Neural progenitor cell (in vitro differentiated cells): ENCODE measurements at regions not wholly inside any gene's neighbourhood (a gene's known extent, or its start where the extent isn't known, plus 50 kb on each side); places are given as distances from the start of the nearest gene placed in this dataset.

Experiments used
- EZH2phosphoT487 ChIP-seq: fragments of 200-600 bp; sonication (generic); IDR thresholded peaks from 2 replicates; pipeline ENCODE4 v1.6.1; 2017; ENCODE audit warnings: antibody characterized with exemption
- TF ChIP-seq, protein P1 (sequence below): fragments of 200-600 bp; sonication (generic); IDR thresholded peaks from 2 replicates; pipeline ENCODE4 v1.5.1; 2017; ENCODE audit warnings: antibody characterized with exemption, mild to moderate bottlenecking

DNA sequence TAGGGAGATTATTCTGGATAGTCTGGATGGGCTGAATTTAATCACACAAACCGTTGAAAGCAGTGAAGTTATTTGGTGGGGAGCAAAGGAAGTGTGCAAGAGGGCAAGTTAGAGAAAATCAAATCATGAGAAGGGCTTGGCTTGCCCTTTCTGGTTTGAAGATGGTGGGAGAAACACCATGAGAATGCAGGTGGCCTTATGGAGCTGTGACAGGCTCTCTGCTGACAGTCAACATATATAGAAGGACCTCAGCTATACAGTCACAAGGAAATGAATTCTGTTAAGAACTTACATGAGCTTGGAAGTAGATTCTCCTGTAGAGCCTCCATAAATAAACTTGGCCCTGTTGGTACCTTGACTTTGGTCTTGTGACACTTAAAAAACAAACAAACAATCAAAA, 72.3 kb downstream of the GMNC start:
- TF ChIP-seq, protein P1, sequence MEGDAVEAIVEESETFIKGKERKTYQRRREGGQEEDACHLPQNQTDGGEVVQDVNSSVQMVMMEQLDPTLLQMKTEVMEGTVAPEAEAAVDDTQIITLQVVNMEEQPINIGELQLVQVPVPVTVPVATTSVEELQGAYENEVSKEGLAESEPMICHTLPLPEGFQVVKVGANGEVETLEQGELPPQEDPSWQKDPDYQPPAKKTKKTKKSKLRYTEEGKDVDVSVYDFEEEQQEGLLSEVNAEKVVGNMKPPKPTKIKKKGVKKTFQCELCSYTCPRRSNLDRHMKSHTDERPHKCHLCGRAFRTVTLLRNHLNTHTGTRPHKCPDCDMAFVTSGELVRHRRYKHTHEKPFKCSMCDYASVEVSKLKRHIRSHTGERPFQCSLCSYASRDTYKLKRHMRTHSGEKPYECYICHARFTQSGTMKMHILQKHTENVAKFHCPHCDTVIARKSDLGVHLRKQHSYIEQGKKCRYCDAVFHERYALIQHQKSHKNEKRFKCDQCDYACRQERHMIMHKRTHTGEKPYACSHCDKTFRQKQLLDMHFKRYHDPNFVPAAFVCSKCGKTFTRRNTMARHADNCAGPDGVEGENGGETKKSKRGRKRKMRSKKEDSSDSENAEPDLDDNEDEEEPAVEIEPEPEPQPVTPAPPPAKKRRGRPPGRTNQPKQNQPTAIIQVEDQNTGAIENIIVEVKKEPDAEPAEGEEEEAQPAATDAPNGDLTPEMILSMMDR = no peak
- TF ChIP-seq EZH2phosphoT487 = no peak
